ENCODE measurements at regions not wholly inside any gene's neighbourhood (a gene's known extent, or its start where the extent isn't known, plus 50 kb on each side); places are given as distances from the start of the nearest gene placed in this dataset.

DNA sequence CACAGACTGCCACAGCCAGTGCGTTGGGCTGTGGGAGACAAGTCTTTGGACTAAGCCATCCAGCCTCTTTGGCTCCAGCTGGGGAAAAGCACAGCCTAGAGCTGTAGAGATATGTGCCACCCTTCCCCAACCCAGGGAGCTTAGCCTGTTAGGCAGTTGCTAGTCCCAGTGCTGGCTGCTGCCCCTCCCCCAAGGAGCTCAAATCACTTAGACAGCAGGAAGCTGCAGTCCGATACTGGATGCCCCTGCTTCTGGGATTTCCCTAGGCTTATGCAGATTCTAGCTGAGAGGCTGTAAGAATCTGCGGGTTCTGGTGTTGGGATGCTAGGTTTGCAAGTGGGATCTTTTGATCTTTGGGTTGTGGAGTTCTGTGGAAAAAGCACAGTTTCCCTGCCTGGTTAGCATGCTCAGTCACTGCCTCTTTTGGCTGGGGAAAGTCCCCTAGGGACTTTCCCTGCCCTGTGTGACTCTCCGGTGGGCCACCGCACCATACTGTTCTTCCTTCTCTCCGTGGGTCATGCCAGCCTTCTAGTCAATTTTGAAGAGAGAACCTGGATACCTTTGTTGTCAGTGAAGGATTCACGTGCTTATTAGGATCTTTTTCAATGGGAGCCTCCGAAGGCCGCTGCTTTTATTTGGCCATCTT lies 792.0 kb downstream of the KCNA4 start:
- TF ChIP-seq EZH2phosphoT487 (IDR thresholded peaks at IDR 0.05; ENCODE audit: borderline replicate concordance) (no peak), CTCF (conservative IDR thresholded peaks at IDR 0.05; ENCODE audit: low read length) (no peak)

Data from Loucy (cell line).